ENCODE measurements at regions not wholly inside any gene's neighbourhood (a gene's known extent, or its start where the extent isn't known, plus 50 kb on each side); places are given as distances from the start of the nearest gene placed in this dataset.

- Histone ChIP-seq H3K79me2 (ENCODE audit: low read length) (no peaks in the 10 kb centered on the region), H3K4me3 (ENCODE audit: low read length) (no peak overlapping the region), H3K27me3 (ENCODE audit: low read depth, low read length) (no peaks in the 10 kb centered on the region), H3K4me1 (ENCODE audit: low read length) (no peaks in the 10 kb centered on the region), H3K27ac (ENCODE audit: low read length) (no peak overlapping the region), H3K4me2 (ENCODE audit: low read length) (no peak overlapping the region), H3K9ac (ENCODE audit: low read length) (no peak overlapping the region), H2AFZ (ENCODE audit: low read depth, low read length) (no peak overlapping the region), H3K36me3 (replicated peaks; ENCODE audit: low read depth, low read length) (no peaks in the 10 kb centered on the region), H4K20me1 (ENCODE audit: insufficient read depth, low read length) (no peaks in the 10 kb centered on the region), H3K9me3 (ENCODE audit: insufficient read depth, low read length) (no peaks in the 10 kb centered on the region)
- TF ChIP-seq CTCF (IDR thresholded peaks at IDR 0.05; ENCODE audit: low read depth, low read length) (no peak), EZH2phosphoT487 (IDR thresholded peaks at IDR 0.05; ENCODE audit: low read depth) (no peak)
Observed at GRCh38 chr17:14741491-14741890, 440.6 kb downstream of the HS3ST3B1 start.

GRCh38 chr17:14739656-14740431 is 439.0 kb downstream of the HS3ST3B1 start:
- H3K27ac ChIP-seq (ENCODE audit: low read length): no peak overlapping the region
- no peak overlapping the region for H3K9ac ChIP-seq (ENCODE audit: low read length)
- no peaks in the 10 kb centered on the region for H4K20me1 ChIP-seq (ENCODE audit: insufficient read depth, low read length)
- H3K27me3 ChIP-seq (ENCODE audit: low read depth, low read length): no peaks in the 10 kb centered on the region
- no peak overlapping the region for H3K4me2 ChIP-seq (ENCODE audit: low read length)
- TF ChIP-seq EZH2phosphoT487 (IDR thresholded peaks at IDR 0.05; ENCODE audit: low read depth): no peak
- no peak for TF ChIP-seq CTCF (IDR thresholded peaks at IDR 0.05; ENCODE audit: low read depth, low read length)
- H2AFZ ChIP-seq (ENCODE audit: low read depth, low read length): no peak overlapping the region
- no peak overlapping the region for H3K4me3 ChIP-seq (ENCODE audit: low read length)
- no peaks in the 10 kb centered on the region for H3K36me3 ChIP-seq (replicated peaks; ENCODE audit: low read depth, low read length)
- no peaks in the 10 kb centered on the region for H3K79me2 ChIP-seq (ENCODE audit: low read length)
- H3K4me1 ChIP-seq (ENCODE audit: low read length): no peaks in the 10 kb centered on the region
- no peaks in the 10 kb centered on the region for H3K9me3 ChIP-seq (ENCODE audit: insufficient read depth, low read length)

- no peaks in the 10 kb centered on the region for H3K36me3 ChIP-seq (replicated peaks; ENCODE audit: low read depth, low read length)
- H3K4me1 ChIP-seq (ENCODE audit: low read length): no peaks in the 10 kb centered on the region
- no peaks in the 10 kb centered on the region for H4K20me1 ChIP-seq (ENCODE audit: insufficient read depth, low read length)
- no peaks in the 10 kb centered on the region for H3K27me3 ChIP-seq (ENCODE audit: low read depth, low read length)
- no peak overlapping the region for H3K27ac ChIP-seq (ENCODE audit: low read length)
- no peak overlapping the region for H3K4me2 ChIP-seq (ENCODE audit: low read length)
- no peaks in the 10 kb centered on the region for H3K9me3 ChIP-seq (ENCODE audit: insufficient read depth, low read length)
- no peak overlapping the region for H3K4me3 ChIP-seq (ENCODE audit: low read length)
- no peak overlapping the region for H3K9ac ChIP-seq (ENCODE audit: low read length)
- no peaks in the 10 kb centered on the region for H3K79me2 ChIP-seq (ENCODE audit: low read length)
- TF ChIP-seq EZH2phosphoT487 (IDR thresholded peaks at IDR 0.05; ENCODE audit: low read depth) (no peak), CTCF (IDR thresholded peaks at IDR 0.05; ENCODE audit: low read depth, low read length) (no peak)
- H2AFZ ChIP-seq (ENCODE audit: low read depth, low read length): no peak overlapping the region
Observed at GRCh38 chr17:14738652-14738988, 437.7 kb downstream of the HS3ST3B1 start.

GRCh38 chr17:14737984-14738651 is 437.2 kb downstream of the HS3ST3B1 start:
- Histone ChIP-seq H3K4me1 (ENCODE audit: low read length) (no peaks in the 10 kb centered on the region), H3K36me3 (replicated peaks; ENCODE audit: low read depth, low read length) (no peaks in the 10 kb centered on the region), H4K20me1 (ENCODE audit: insufficient read depth, low read length) (no peaks in the 10 kb centered on the region), H3K4me3 (ENCODE audit: low read length) (no peak overlapping the region), H3K9me3 (ENCODE audit: insufficient read depth, low read length) (no peaks in the 10 kb centered on the region), H3K4me2 (ENCODE audit: low read length) (no peak overlapping the region), H3K9ac (ENCODE audit: low read length) (no peak overlapping the region), H3K27me3 (ENCODE audit: low read depth, low read length) (no peaks in the 10 kb centered on the region), H2AFZ (ENCODE audit: low read depth, low read length) (no peak overlapping the region), H3K27ac (ENCODE audit: low read length) (no peak overlapping the region), H3K79me2 (ENCODE audit: low read length) (no peaks in the 10 kb centered on the region)
- no peak for TF ChIP-seq EZH2phosphoT487 (IDR thresholded peaks at IDR 0.05; ENCODE audit: low read depth)
- no peak for TF ChIP-seq CTCF (IDR thresholded peaks at IDR 0.05; ENCODE audit: low read depth, low read length)
